ENCODE measurements at regions not wholly inside any gene's neighbourhood (a gene's known extent, or its start where the extent isn't known, plus 50 kb on each side); places are given as distances from the start of the nearest gene placed in this dataset.

DNA sequence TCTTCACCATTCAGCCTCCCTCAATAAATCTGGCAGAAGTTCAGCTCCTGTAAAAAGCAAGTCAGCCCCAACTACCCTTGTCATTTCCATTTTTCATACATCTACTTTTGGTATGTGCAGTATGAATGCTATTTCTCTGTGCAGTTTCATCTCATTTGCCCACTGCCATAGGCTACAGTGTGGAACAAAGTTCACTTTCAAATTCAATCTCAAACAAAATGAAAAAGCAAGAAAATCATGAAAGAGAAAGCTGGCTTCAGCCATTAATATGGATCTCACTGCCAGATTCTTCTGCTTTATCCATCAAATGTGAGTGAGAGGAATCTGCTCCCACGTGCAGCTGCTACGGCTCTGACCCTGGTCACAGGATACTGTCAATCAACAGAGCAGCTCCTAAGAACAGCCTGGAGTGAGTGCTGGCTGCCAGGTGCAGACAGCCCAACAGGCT lies 494.2 kb downstream of the ZNF608 start:
- DNase-seq: no peak

DNA sequence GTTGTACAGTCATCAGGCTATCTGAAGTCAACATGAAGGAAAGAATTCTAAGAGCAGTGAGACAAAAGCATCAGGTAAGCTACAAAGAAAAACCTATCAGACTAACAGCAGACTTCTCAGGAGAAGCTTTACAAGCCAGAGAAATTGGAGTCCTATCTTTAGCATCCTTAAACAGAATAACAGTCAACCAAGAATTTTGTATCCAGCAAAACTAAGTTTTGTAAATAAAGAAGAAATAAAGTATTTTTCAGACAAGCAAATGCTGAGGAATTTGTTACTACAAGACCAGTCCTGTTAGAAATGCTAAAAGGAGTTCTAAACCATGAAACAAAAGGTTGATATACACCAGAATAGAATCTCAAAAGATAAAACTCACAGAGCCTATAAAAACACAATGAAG lies 501.2 kb downstream of the ZNF608 start:
- no peak for DNase-seq

- no peak for DNase-seq
These were observed 505.7 kb downstream of the ZNF608 start for GRCh38 chr5:124240732-124241131.

- DNase-seq: no peak
These were observed 506.9 kb downstream of the ZNF608 start for GRCh38 chr5:124239572-124239971.

- DNase-seq: no peak
These were observed 508.1 kb downstream of the ZNF608 start for GRCh38 chr5:124238350-124238749.

GRCh38 chr5:124237206-124237695 lies 509.2 kb downstream of the ZNF608 start:
- DNase-seq: no peak

DNA sequence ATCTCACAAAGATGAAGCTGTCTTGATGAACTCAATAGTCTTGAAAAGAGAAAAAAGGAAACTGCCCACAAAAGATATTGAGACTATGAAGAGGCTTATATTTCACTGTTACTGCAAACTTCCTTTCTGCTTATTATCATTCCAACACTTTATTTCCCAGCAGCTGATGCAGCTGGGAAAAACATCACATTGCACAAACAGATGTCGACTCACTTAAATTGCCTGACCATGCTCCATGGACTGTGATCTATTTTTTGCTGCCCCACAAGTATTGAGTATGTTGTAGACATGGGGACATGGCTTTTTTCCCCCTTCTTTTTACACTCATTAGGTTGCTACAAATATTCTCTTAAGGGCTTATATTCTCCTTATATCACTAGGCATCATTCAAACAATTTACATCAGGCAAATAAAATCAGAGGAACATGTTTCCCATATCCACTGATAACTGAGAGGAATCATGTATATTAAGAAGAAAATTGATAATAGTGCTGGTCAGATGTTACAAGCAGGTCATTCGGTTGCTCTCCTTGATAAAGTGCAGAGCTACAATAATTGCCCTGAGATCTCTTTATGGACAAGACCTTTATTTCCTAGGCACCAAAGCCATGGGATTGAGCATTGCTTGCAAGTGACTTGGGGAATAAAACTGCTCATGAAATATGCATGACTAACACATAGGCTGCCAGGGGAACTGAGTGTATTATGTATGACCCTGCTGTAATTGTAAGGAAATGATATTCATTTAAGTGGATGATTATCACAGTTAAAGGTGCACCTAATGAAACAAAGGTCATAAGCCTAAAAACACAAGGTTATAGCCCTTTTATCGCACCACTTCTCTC lies 509.9 kb downstream of the ZNF608 start:
- no peak for DNase-seq

GRCh38 chr5:124235576-124235975 lies 510.9 kb downstream of the ZNF608 start:
- no peak for DNase-seq

DNA sequence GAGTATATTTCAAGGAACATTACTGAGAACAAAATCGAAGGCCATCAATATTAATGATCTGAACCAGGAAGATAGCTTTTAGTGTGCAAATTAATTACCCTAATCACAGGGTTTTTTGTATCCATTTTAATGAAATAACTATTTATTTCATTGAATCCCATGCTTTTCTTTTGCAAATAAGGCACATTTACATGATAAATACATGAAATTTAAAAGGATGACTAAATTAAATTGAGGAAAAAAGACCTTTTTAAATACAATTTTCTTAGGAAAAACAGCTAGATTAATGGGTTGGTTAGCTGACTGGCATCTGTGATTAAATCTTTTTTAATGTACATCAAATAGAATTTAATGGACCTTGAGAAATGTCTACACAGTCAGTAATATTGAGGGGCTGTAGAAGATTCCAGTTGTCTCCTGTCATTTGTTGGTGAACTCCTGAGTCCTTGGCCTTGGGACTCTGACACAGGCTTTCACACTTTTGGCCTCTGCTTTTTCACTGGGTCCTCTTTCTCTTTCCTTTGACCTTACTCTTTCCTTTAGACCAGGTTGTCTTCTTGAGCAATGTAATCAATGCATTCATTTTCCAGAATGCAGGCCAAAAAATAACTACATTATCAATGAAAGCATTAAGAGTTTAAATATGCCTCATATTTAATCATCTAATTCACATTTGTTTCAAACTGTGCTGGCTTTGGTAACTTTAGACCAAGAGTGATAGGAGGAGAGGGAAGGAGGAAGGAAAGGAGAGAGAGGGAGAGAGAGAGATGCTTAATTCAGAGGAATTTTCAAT lies 511.5 kb downstream of the ZNF608 start:
- no peak for DNase-seq

- no peak for DNase-seq
These were observed 512.2 kb downstream of the ZNF608 start for GRCh38 chr5:124234022-124234769.

DNA sequence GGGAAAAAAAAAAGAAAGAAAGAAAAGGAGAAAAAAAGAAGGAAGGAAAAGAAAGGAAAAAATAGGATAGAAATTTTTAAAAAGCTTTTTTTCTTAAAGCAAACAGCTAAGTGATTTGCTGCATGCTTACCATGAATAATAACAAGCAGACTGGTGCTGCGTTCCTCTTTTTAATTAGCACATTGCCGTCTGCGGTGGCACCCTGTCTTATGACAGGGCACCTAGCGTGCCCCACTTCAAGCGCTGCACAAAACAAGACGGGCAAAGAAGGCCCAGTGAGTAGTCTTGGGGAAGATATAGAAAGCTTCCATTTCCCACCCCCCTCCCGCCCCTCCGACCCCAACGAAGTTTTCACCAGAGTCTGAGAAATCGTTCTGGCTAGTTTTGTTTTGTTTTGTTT lies 513.9 kb downstream of the ZNF608 start:
- DNase-seq: no peak

GRCh38 chr5:124231802-124232201 lies 514.6 kb downstream of the ZNF608 start:
- no peak for DNase-seq

DNA sequence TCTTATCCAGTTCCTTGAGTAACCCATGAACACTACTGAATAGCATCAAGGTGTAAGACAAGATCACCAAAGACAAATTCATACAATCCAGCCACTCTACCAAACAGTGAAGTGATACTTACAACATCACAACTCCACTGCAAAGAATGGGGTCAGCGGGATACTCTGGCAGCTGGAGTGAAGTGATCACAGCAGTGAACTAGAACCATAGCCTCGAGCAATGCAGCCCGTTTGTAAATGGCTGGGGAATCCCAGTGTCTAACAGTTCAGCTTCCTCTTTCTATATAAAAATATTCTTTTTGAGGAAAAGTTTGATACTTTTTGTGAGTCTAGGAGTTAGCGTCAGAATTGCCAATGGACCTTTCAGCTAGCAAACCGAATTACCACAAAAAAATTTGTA lies 515.2 kb downstream of the ZNF608 start:
- DNase-seq: no peak

- no peak for DNase-seq
These were observed 516.0 kb downstream of the ZNF608 start for GRCh38 chr5:124230456-124230855.

DNA sequence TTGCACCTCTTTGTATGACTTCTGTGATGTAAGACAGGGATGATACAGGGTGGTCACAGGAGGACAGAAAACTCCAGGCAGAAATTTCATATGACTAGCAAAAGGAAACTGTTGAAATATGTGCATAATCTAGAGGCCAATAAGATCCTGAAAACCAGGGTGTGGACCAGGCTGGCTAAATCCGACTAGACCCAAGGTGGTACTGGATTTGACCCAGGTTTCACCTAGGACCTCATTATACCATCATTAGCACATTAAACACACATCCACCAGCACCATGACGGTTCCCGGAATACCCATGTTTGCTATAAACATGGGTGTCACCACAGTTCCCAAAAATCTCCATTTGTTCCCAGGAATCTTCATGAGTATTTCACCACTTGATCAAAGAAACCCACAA lies 517.1 kb downstream of the ZNF608 start:
- no peak for DNase-seq

DNA sequence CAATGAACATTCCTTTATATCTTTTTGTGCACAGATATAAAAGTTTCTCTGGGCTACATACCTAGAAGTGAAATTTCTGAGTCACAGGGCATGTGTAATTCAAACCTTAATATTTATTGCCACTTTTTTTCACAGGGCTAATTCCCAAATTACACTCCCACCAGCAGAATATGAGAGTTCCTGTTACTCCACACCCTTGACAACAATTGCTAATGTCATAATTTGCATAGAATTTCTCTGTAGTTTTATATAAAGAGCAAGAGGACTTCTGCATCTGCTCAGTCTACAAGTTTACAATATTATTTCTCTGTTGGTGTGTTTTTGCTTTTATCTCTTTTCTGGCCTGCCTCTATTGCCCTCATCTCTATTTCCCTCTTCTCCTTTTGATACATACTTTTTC lies 518.5 kb downstream of the ZNF608 start:
- no peak for DNase-seq

- DNase-seq: no peak
These were observed 526.0 kb downstream of the ZNF608 start for GRCh38 chr5:124220418-124220817.

DNA sequence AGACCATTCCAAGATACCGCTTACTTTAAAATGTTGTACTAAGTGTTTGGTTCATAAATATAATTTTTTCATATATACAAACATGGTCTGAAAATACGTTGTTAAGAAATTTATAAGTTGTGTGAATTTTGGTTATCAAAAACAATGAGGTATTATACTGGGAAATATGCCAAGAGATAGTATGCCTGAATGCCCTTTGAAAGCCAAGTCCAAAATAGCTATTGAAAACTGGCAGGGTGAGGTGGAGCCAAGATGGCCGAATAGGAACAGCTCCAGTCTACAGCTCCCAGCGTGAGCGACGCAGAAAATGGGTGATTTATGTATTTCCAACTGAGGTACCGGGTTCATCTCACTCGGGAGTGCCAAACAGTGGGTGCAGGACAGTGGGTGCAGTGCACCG lies 533.5 kb downstream of the ZNF608 start:
- no peak for DNase-seq

- no peak for DNase-seq
These were observed 536.1 kb downstream of the ZNF608 start for GRCh38 chr5:124210111-124210910.

GRCh38 chr5:124207118-124207517 lies 539.3 kb downstream of the ZNF608 start:
- DNase-seq: no peak

- no peak for DNase-seq
These were observed 539.9 kb downstream of the ZNF608 start for GRCh38 chr5:124206540-124206939.

GRCh38 chr5:124203303-124203702 lies 543.1 kb downstream of the ZNF608 start:
- DNase-seq: no peak
